GM18505 (cell line): ENCODE measurements at regions not wholly inside any gene's neighbourhood (a gene's known extent, or its start where the extent isn't known, plus 50 kb on each side); places are given as distances from the start of the nearest gene placed in this dataset.

Experiments
- ATAC-seq: cut with Tn5 transposase; IDR thresholded peaks from one replicate; pipeline ENCODE4 v1.9.1; 2021; ENCODE audit not compliant: unreplicated experiment
- POLR2A ChIP-seq: IDR thresholded peaks from 4 replicates; pipeline ENCODE4 v1.6.1; 2011; ENCODE audit warnings: borderline replicate concordance; ENCODE audit not compliant: insufficient read depth, insufficient read length; ENCODE audit errors: extremely low read depth

- no peak for TF ChIP-seq POLR2A
- ATAC-seq, result no peak
Observed at GRCh38 chr5:72633041-72633445, 125.8 kb upstream of the ZNF366 start.

- no peak for TF ChIP-seq POLR2A
- no peak for ATAC-seq
Observed at GRCh38 chr5:72630721-72631120, 123.5 kb upstream of the ZNF366 start.

- TF ChIP-seq POLR2A, result no peak
- ATAC-seq, result no peak
Observed at GRCh38 chr5:72630081-72630480, 122.9 kb upstream of the ZNF366 start.

GRCh38 chr5:72628771-72629371 lies 121.7 kb upstream of the ZNF366 start:
- no peak for TF ChIP-seq POLR2A
- ATAC-seq, result no peak

- TF ChIP-seq POLR2A, result no peak
- ATAC-seq, result no peak
Observed at GRCh38 chr5:72625332-72625731, 118.1 kb upstream of the ZNF366 start.

- ATAC-seq, result no peak
Observed at GRCh38 chr5:72624641-72625236, 117.5 kb upstream of the ZNF366 start.

GRCh38 chr5:72623936-72624335 lies 116.7 kb upstream of the ZNF366 start:
- TF ChIP-seq POLR2A, result no peak
- no peak for ATAC-seq

More at GRCh38 chr5:72624641-72625236, 117.5 kb upstream of the ZNF366 start:
- no peak for TF ChIP-seq POLR2A

- no peak for TF ChIP-seq POLR2A
- ATAC-seq, result no peak
Observed at GRCh38 chr5:72623323-72623722, 116.1 kb upstream of the ZNF366 start.

- ATAC-seq, result no peak
- no peak for TF ChIP-seq POLR2A
Observed at GRCh38 chr5:72622170-72622760, 115.1 kb upstream of the ZNF366 start.

GRCh38 chr5:72621576-72621975 lies 114.4 kb upstream of the ZNF366 start:
- no peak for ATAC-seq
- TF ChIP-seq POLR2A, result no peak

- no peak for ATAC-seq
- TF ChIP-seq POLR2A, result no peak
Observed at GRCh38 chr5:72619677-72620076, 112.5 kb upstream of the ZNF366 start.

GRCh38 chr5:72619251-72619650 lies 112.0 kb upstream of the ZNF366 start:
- no peak for TF ChIP-seq POLR2A
- ATAC-seq, result no peak

- no peak for TF ChIP-seq POLR2A
- ATAC-seq, result no peak
Observed at GRCh38 chr5:72618708-72619107, 111.5 kb upstream of the ZNF366 start.

GRCh38 chr5:72615061-72615460 lies 107.9 kb upstream of the ZNF366 start:
- no peak for ATAC-seq
- no peak for TF ChIP-seq POLR2A
